Loucy (cell line): ENCODE measurements at regions not wholly inside any gene's neighbourhood (a gene's known extent, or its start where the extent isn't known, plus 50 kb on each side); places are given as distances from the start of the nearest gene placed in this dataset.

Experiments used
- EZH2phosphoT487 ChIP-seq: fragments of 200-600 bp; IDR thresholded peaks from 2 replicates; pipeline ENCODE4 v1.6.1; 2018; ENCODE audit warnings: antibody characterized with exemption, mild to moderate bottlenecking, moderate library complexity, borderline replicate concordance
- TF ChIP-seq, protein P1 (sequence below): fragments of 200-600 bp; sonication (generic); conservative IDR thresholded peaks from 2 replicates; pipeline ENCODE4 v1.5.1; 2014; ENCODE audit warnings: mild to moderate bottlenecking, antibody characterized with exemption, low read length

DNA sequence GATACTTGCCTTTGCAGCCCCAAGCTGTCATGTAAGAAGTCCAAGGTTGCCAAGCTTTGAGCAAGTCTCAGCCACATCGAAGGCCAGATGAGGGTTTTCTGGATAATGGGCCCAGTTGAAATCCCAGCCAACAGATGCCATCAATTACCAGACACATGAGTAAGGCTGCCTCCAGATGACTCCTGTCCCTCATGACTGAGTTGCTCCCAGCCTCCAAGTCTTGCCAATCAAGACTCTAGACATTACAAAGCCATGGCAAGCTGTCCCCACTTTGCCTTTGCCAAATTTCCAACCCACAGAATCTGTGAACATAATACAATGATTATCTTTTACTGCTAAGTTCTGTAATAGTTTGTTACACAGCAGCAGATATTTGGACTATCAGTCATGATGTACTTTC, 76.8 kb upstream of the ARMC2 start:
- TF ChIP-seq, protein P1, sequence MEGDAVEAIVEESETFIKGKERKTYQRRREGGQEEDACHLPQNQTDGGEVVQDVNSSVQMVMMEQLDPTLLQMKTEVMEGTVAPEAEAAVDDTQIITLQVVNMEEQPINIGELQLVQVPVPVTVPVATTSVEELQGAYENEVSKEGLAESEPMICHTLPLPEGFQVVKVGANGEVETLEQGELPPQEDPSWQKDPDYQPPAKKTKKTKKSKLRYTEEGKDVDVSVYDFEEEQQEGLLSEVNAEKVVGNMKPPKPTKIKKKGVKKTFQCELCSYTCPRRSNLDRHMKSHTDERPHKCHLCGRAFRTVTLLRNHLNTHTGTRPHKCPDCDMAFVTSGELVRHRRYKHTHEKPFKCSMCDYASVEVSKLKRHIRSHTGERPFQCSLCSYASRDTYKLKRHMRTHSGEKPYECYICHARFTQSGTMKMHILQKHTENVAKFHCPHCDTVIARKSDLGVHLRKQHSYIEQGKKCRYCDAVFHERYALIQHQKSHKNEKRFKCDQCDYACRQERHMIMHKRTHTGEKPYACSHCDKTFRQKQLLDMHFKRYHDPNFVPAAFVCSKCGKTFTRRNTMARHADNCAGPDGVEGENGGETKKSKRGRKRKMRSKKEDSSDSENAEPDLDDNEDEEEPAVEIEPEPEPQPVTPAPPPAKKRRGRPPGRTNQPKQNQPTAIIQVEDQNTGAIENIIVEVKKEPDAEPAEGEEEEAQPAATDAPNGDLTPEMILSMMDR = no peak
- no peak for TF ChIP-seq EZH2phosphoT487
